ENCODE measurements at regions not wholly inside any gene's neighbourhood (a gene's known extent, or its start where the extent isn't known, plus 50 kb on each side); places are given as distances from the start of the nearest gene placed in this dataset.

- no peak overlapping the region for H3K4me3 ChIP-seq (ENCODE audit: low read depth, low read length)
- TF ChIP-seq CTCF (conservative IDR thresholded peaks at IDR 0.05; ENCODE audit: low read depth, low read length), result no peak
- DNase-seq (ENCODE audit: low read depth), result no peak
Measured at GRCh38 chr3:107920538-107920937, 170.3 kb downstream of the CD47 start.

- DNase-seq (ENCODE audit: low read depth), result no peak
Measured at GRCh38 chr3:107919239-107919638, 171.6 kb downstream of the CD47 start.

GRCh38 chr3:107916171-107916570, 174.7 kb downstream of the CD47 start:
- H3K4me3 ChIP-seq (ENCODE audit: low read depth, low read length), result no peak overlapping the region
- no peak for DNase-seq (ENCODE audit: low read depth)
- TF ChIP-seq CTCF (conservative IDR thresholded peaks at IDR 0.05; ENCODE audit: low read depth, low read length), result no peak

More at GRCh38 chr3:107919239-107919638, 171.6 kb downstream of the CD47 start:
- no peak for TF ChIP-seq CTCF (conservative IDR thresholded peaks at IDR 0.05; ENCODE audit: low read depth, low read length)
- H3K4me3 ChIP-seq (ENCODE audit: low read depth, low read length), result no peak overlapping the region

GRCh38 chr3:107915706-107916105, 175.1 kb downstream of the CD47 start:
- no peak for DNase-seq (ENCODE audit: low read depth)
- H3K4me3 ChIP-seq (ENCODE audit: low read depth, low read length), result no peak overlapping the region
- no peak for TF ChIP-seq CTCF (conservative IDR thresholded peaks at IDR 0.05; ENCODE audit: low read depth, low read length)

- no peak for TF ChIP-seq CTCF (conservative IDR thresholded peaks at IDR 0.05; ENCODE audit: low read depth, low read length)
- peak; percentile 59 for DNase-seq (ENCODE audit: low read depth)
- H3K4me3 ChIP-seq (ENCODE audit: low read depth, low read length), result no peak overlapping the region
Measured at GRCh38 chr3:107913701-107914100, 177.1 kb downstream of the CD47 start.

GRCh38 chr3:107911337-107912000, 179.4 kb downstream of the CD47 start:
- DNase-seq (ENCODE audit: low read depth), result no peak
- no peak overlapping the region for H3K4me3 ChIP-seq (ENCODE audit: low read depth, low read length)

More at GRCh38 chr3:107911337-107912000, 179.4 kb downstream of the CD47 start:
- TF ChIP-seq CTCF (conservative IDR thresholded peaks at IDR 0.05; ENCODE audit: low read depth, low read length), result no peak
